Hindlimb muscle (tissue), 1 donor: ENCODE measurements at regions not wholly inside any gene's neighbourhood (a gene's known extent, or its start where the extent isn't known, plus 50 kb on each side); places are given as distances from the start of the nearest gene placed in this dataset.
"Not testable (repeated sequence)": the region's sequence is repeated elsewhere in the genome, so short reads cannot be mapped to it uniquely, and the experiment has no call there.

Experiments
- DNase-seq: peaks from one replicate; pipeline ENCODE4 v3.0.0-alpha.2; 2013

- no peak for DNase-seq
Measured at GRCh38 chr15:35998663-35999602, 453.0 kb upstream of the DPH6 start.

GRCh38 chr15:36004891-36005490, 459.0 kb upstream of the DPH6 start:
- no peak for DNase-seq

DNA sequence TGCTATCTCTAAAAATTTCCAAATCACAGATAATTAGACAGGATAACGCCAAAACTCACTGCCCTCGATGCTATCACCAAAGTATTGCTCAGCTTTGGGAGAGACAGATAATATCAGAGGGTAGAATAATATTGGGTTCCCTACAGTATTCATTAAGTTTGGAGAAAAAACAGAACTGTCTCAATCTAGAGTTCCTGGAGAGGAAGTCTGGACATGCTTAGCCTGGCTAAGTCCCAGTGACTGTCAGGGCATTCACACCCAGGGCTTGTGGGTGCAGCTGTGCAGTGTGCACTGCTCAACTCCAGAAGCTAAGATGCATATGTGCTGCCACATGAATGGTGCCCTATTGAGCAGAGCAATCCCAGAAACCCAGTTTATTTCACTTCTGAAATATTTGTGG, 459.6 kb upstream of the DPH6 start:
- DNase-seq: no peak

GRCh38 chr15:36007699-36008098, 461.7 kb upstream of the DPH6 start:
- DNase-seq: no peak

GRCh38 chr15:36008719-36009118, 462.8 kb upstream of the DPH6 start:
- no peak for DNase-seq

GRCh38 chr15:36024031-36024688, 478.2 kb upstream of the DPH6 start:
- DNase-seq: no peak

GRCh38 chr15:36026627-36027283, 480.8 kb upstream of the DPH6 start:
- no peak for DNase-seq

DNA sequence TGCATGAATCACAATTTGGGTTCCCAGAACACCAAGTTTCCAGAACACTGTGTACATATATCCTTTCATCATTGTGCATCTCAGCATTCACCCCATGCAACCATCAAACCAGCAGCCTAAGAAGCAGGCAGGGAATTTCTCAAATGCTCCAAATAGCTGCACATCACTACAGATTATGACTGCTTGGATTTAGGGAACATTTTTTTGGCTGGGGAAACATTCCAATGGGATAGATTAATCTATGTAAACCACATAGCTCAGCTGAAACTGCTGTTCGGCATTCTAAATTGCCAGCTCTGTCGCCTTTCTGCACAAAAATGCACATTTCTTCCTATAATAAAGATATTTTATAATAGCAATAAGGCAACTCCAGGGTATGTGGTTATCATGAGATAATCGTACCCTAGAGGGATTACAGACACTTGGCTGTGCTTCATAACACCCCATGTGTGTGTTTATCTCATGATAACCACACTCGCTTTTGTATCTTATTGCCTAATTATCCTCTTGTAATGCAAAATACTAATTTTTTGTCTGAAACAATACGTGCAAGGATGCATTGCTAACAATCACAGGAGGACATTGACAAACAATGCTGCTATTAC, 483.7 kb upstream of the DPH6 start:
- no peak for DNase-seq

DNA sequence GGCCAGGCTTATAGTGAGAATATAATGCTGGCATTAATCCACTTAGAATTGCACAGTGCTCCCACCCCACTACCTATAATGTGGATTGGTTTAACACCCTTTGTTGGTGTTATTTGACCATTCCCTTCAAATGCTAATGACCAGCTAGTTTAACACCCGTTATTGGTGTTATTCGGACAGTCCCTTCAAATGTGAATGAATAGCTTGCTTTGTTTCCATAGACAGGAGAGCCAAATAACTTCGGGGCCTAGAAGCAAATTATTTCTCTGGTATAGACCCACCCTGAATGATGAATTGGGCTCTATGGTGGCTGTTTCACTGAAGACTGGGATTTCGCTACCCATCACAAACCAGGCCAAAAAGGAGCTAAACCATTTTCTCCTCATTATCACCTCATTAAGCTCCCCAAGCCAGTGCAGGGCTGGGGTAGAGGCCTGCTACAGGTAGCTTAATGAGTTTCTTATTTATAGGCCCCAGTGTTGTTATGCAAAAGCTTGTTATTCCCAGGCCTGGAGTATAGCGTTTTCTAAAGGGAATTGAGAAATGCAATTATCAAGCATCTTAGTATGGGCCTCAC, 494.1 kb upstream of the DPH6 start:
- no peak for DNase-seq

DNA sequence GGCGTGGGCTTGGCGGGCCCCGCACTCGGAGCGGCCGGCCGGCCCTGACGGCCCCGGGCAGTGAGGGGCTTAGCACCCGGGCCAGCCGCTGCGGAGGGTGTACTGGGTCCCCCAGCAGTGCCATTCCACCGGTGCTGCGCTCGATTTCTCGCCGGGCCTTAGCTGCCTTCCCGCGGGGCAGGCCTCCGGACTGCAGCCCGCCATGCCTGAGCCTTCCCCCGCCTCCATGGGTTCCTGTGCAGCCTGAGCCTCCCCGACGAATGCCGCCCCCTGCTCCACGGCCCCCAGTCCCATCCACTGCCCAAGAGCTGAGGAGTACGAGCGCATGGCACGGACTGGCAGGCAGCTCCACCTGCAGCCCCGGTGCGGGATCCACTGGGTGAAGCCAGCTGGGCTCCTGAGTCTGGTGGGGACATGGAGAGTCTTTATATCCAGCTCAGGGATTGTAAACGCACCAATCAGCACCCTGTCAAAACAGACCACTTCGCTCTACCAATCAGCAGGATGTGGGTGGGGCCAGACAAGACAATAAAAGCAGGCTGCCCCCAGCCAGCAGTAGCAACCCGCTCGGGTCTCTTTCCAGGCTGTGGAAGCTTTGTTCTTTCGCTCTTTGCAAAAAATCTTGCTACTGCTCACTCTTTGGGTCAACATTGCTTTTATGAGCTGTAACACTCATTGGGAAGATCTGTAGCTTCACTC, 501.2 kb upstream of the DPH6 start:
- not testable (repeated sequence) for DNase-seq

GRCh38 chr15:36050899-36051298, 504.9 kb upstream of the DPH6 start:
- DNase-seq: no peak

GRCh38 chr15:36052641-36053040, 506.7 kb upstream of the DPH6 start:
- DNase-seq: not testable (repeated sequence)

DNA sequence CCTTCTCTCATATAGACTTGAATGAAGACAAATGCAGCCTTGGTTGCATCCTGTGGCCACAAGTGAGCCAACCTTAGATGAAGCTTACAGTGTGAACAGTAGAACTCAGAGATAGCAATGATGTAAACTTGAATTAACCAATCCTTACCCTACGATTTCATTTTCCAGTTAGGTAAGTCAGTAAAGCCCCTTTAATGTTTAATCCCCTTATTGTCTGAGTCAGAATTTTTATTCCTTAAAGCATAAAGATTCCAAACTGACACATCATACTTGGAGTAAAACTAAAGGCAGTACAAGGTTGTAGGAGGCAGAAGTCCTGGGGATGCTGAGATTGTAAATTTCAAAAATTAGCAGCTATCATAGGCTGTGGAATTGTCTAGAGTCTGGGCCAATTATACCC, 507.8 kb upstream of the DPH6 start:
- no peak for DNase-seq

DNA sequence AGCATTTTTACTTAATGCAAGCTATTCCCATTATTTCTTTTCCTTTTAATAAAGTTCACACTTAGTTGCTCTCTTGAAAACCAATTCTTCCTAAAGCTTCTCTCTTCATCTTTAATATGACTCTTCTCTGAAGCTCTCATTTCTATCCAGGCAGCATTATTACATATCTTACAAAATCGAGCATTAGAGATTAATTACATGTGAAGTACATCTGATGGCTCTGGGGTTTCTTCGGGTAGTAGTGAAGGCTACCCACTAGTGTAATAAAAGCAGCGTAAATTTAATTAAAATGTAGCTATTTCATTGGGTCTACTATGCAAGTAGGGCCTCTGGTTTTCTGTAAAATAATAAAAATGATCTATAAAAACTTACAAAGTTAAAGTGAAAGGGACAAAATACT, 513.6 kb upstream of the DPH6 start:
- no peak for DNase-seq

- no peak for DNase-seq
Measured at GRCh38 chr15:36062357-36062756, 516.4 kb upstream of the DPH6 start.

GRCh38 chr15:36066757-36067156, 512.7 kb upstream of the CDIN1 start:
- peak; percentile 9 for DNase-seq

- no peak for DNase-seq
Measured at GRCh38 chr15:36067483-36068274, 511.7 kb upstream of the CDIN1 start.

DNA sequence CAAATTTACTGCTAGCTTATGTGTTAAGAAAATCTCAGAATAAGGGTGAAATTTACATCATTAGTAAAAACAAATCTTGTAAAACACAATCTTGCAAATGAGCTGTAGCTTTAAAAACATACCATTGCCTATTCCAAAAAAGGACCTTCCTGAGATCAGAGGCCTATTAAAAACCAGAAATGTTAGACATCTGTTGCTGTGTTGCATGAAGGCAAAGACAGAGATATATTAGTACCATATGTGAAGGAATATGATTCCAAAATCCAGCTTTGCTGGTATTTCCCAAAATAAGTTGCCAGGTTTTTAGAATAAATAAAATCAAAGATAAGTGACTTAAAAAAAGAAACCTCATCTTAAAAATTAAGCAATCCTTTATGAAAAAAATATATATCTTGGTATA, 504.1 kb upstream of the CDIN1 start:
- DNase-seq: peak; percentile 5

GRCh38 chr15:36079021-36079420, 500.4 kb upstream of the CDIN1 start:
- no peak for DNase-seq

DNA sequence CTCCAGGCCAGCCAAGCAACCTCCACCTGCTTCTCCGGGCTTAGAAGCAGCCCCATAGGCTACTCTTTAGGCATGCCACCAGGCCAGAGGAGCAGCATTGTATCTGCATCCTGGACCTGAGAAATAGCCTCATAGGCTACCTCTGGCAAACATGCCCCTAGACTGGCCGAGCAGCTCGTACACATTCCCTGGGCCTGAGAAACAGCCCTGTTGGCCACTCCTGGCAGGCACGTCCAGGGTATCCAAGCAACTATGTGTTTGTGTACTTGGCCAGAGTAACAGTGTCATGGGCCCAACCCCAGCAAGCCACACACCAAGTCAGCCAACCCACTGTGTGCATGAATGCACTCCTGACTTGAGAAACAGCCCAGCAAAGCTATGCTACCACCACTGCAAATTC, 498.7 kb upstream of the CDIN1 start:
- no peak for DNase-seq
